GM12874 (cell line): ENCODE measurements at regions not wholly inside any gene's neighbourhood (a gene's known extent, or its start where the extent isn't known, plus 50 kb on each side); places are given as distances from the start of the nearest gene placed in this dataset.

Source experiments
- CTCF ChIP-seq: IDR thresholded peaks from 2 replicates; pipeline ENCODE4 v1.5.1; 2011; ENCODE audit warnings: low read depth, mild to moderate bottlenecking, control low read depth, low read length, moderate library complexity; ENCODE audit not compliant: insufficient read depth

GRCh38 chr7:46218461-46219200 lies 297.6 kb upstream of the IGFBP3 start:
- TF ChIP-seq CTCF, result no peak

- TF ChIP-seq CTCF, result no peak
Measured at GRCh38 chr7:46215987-46216567, 295.0 kb upstream of the IGFBP3 start.

- TF ChIP-seq CTCF, result no peak
Measured at GRCh38 chr7:46214526-46214925, 293.5 kb upstream of the IGFBP3 start.

- no peak for TF ChIP-seq CTCF
Measured at GRCh38 chr7:46213154-46213537, 292.1 kb upstream of the IGFBP3 start.

- TF ChIP-seq CTCF, result no peak
Measured at GRCh38 chr7:46212425-46213153, 291.5 kb upstream of the IGFBP3 start.

- TF ChIP-seq CTCF, result no peak
Measured at GRCh38 chr7:46210467-46210866, 289.4 kb upstream of the IGFBP3 start.

- no peak for TF ChIP-seq CTCF
Measured at GRCh38 chr7:46209611-46210388, 288.7 kb upstream of the IGFBP3 start.
